HepG2 (cell line): ENCODE measurements at regions not wholly inside any gene's neighbourhood (a gene's known extent, or its start where the extent isn't known, plus 50 kb on each side); places are given as distances from the start of the nearest gene placed in this dataset.

ENCODE experiments used
- ATAC-seq: fragments of 200-7000 bp; cut with Tn5 transposase; 3 replicates; pipeline ENCODE4 v1.9.1; 2020; ENCODE audit warnings: mild to moderate bottlenecking, moderate library complexity
- BruUV-seq: library from RNA; stranded (reverse); fragments of 400-500 nt; replicated peaks from 2 replicates; lab custom pipeline; 2021; lab: Mats Ljungman, UMichigan
- CTCF ChIA-PET: fragments of 300-600 bp; formaldehyde crosslinking; extraction: SDS; loops from one replicate; lab custom pipeline; 2021; ENCODE audit warnings: low total read pairs, inconsistent platforms, low intra/inter-chr PET ratio; lab: Yijun Ruan, JAX
- POLR2A ChIA-PET: fragments of 350-600 bp; sonication (Branson Sonifier 250); formaldehyde crosslinking; loops from one replicate; lab custom pipeline; 2020; ENCODE audit warnings: antibody characterized with exemption, inconsistent platforms; lab: Yijun Ruan, JAX
- DNase-seq: peaks from one replicate; pipeline ENCODE4 v3.0.0-alpha.2; 2015; ENCODE audit warnings: low spot score
- FAIRE-seq: peaks from 3 replicates; lab custom pipeline; 2011; peaks lifted over from hg19 to GRCh38; lab: Jason Lieb, UNC
- H2AFZ ChIP-seq: one replicate; pipeline ENCODE4 v1.6.1; 2011; ENCODE audit warnings: low read length, inconsistent platforms
- H3K27ac ChIP-seq: fragments of 300-600 bp; 3 replicates; pipeline ENCODE4 v1.8.0; 2011; ENCODE audit warnings: mixed run types, mild to moderate bottlenecking, mixed read lengths, low read length, inconsistent platforms; ENCODE audit not compliant: insufficient read depth; ENCODE audit errors: extremely low read length
- H3K27me3 ChIP-seq, 2 experiments: fragments of 200-600 bp in 1 of 2; 2 replicates in 1 of 2; 3 replicates in 1 of 2; pipeline versions ENCODE4 v1.6.0 to v1.8.0; 2011; ENCODE audit warnings: low read length in 2 of 2, mild to moderate bottlenecking in 2 of 2, moderate library complexity in 2 of 2, inconsistent platforms in 1 of 2; ENCODE audit not compliant: insufficient read depth in 2 of 2, control insufficient read depth in 1 of 2
- H3K36me3 ChIP-seq, 2 experiments: fragments of 200-600 bp in 1 of 2; replicated peaks in 1 of 2; 2 replicates in 1 of 2; 3 replicates in 1 of 2; pipeline versions ENCODE4 v1.5.1 to v1.8.0; 2011; ENCODE audit warnings: low read length in 2 of 2, inconsistent platforms in 1 of 2; ENCODE audit not compliant: insufficient read depth in 2 of 2, control insufficient read depth in 1 of 2
- H3K4me1 ChIP-seq: 2 replicates; pipeline ENCODE4 v1.5.1; 2012; ENCODE audit warnings: low read length, inconsistent platforms; ENCODE audit not compliant: insufficient read depth
- H3K4me2 ChIP-seq: 2 replicates; pipeline ENCODE4 v1.6.0; 2011; ENCODE audit warnings: low read depth, low read length, inconsistent platforms
- H3K4me3 ChIP-seq, 3 experiments: fragments of 200-600 bp in 1 of 3; sonication (generic), shearing (Covaris generic) in 1 of 3; replicated peaks in 1 of 3; 2 replicates each; pipeline ENCODE4 v1.5.1; 2011 to 2016; ENCODE audit warnings: low read length in 3 of 3, inconsistent platforms in 2 of 3, low read depth in 2 of 3, mild to moderate bottlenecking in 2 of 3, control low read depth in 1 of 3, mixed read lengths in 1 of 3; ENCODE audit not compliant: insufficient read depth in 1 of 3
- H3K79me2 ChIP-seq: one replicate; pipeline ENCODE4 v1.6.1; 2011; ENCODE audit warnings: low read length, inconsistent platforms; ENCODE audit not compliant: insufficient read depth
- H3K9ac ChIP-seq: 2 replicates; pipeline ENCODE4 v1.6.0; 2011; ENCODE audit warnings: mild to moderate bottlenecking, low read depth, low read length, inconsistent platforms; ENCODE audit not compliant: insufficient read depth
- H3K9me3 ChIP-seq: 2 replicates; pipeline ENCODE4 v1.5.1; 2012; ENCODE audit warnings: mild to moderate bottlenecking, low read length
- H4K20me1 ChIP-seq: 2 replicates; pipeline ENCODE4 v1.6.0; 2011; ENCODE audit warnings: inconsistent platforms, mild to moderate bottlenecking, low read length, moderate library complexity; ENCODE audit not compliant: insufficient read depth
- AKAP8 ChIP-seq: sonication (generic); formaldehyde crosslinking; IDR thresholded peaks from 2 replicates; pipeline ENCODE4 v1.5.1; 2020; ENCODE audit warnings: mild to moderate bottlenecking, missing genetic modification reagents
- CBX5 ChIP-seq: sonication (generic); formaldehyde crosslinking; IDR thresholded peaks from 2 replicates; pipeline ENCODE4 v1.4.0; 2020; ENCODE audit warnings: missing genetic modification reagents, borderline replicate concordance
- ELK4 ChIP-seq: sonication (generic); formaldehyde crosslinking; IDR thresholded peaks from 2 replicates; pipeline ENCODE4 v1.9.0; 2021; ENCODE audit warnings: missing genetic modification reagents, borderline replicate concordance
- PCBP1 ChIP-seq: fragments of 200-400 bp; formaldehyde crosslinking; IDR thresholded peaks from 2 replicates; pipeline ENCODE4 v1.6.1; 2017; ENCODE audit warnings: mild to moderate bottlenecking, low read depth, low read length, borderline replicate concordance
- RBM22 ChIP-seq: fragments of 200-400 bp; formaldehyde crosslinking; optimal IDR thresholded peaks from 2 replicates; pipeline ENCODE3; 2017; ENCODE audit warnings: mild to moderate bottlenecking, low read length, moderate library complexity
- SMAD3 ChIP-seq: sonication (generic); formaldehyde crosslinking; IDR thresholded peaks from 2 replicates; pipeline ENCODE4 v1.4.0; 2020; ENCODE audit warnings: missing genetic modification reagents
- SNAPC5 ChIP-seq: sonication (generic); formaldehyde crosslinking; IDR thresholded peaks from 2 replicates; pipeline ENCODE4 v1.8.1; 2023; ENCODE audit warnings: mild to moderate bottlenecking, missing genetic modification reagents, borderline replicate concordance
- ZBTB7A ChIP-seq: sonication (generic); formaldehyde crosslinking; IDR thresholded peaks from 2 replicates; pipeline ENCODE4 v1.8.0; 2022; ENCODE audit warnings: mild to moderate bottlenecking, missing genetic modification reagents
- ZNF12 ChIP-seq: sonication (generic); formaldehyde crosslinking; IDR thresholded peaks from 2 replicates; pipeline ENCODE4 v1.5.0; 2020; ENCODE audit warnings: missing genetic modification reagents
- ZNF446 ChIP-seq: sonication (generic); formaldehyde crosslinking; IDR thresholded peaks from 2 replicates; pipeline ENCODE4 v1.5.0; 2020; ENCODE audit warnings: mild to moderate bottlenecking, missing genetic modification reagents
- ZNF652 ChIP-seq: IDR thresholded peaks from 2 replicates; pipeline ENCODE4 v1.6.1; 2016; ENCODE audit warnings: low read depth, borderline replicate concordance
- WGBS: methylation state at CpG from one replicate; pipeline ENCODE4 v1.1.6; 2017; ENCODE audit warnings: low lambda C conversion rate; 5-methylcytosine and 5-hydroxymethylcytosine counted together
- in situ Hi-C: cut with HindIII; loops from 2 replicates; pipeline ENCODE4 v1.10.0; 2017; ENCODE audit warnings: low pct_unique_long_range_greater_than_20kb; ENCODE audit not compliant: extremely low pct_ligation_motif_present
- intact Hi-C: fragments of 100-400 bp; cut with micrococcal nuclease; formaldehyde crosslinking; loops from one replicate; pipeline ENCODE4 v1.10.0; 2022; ENCODE audit not compliant: unreplicated experiment

GRCh38 chr2:62393293-62393692 is 112.7 kb downstream of the TMEM17 start:
- POLR2A ChIA-PET = no interaction called here
- Histone ChIP-seq H4K20me1 (no peaks in the 10 kb centered on the region), H3K36me3 (no peaks in the 10 kb centered on the region), H3K79me2 (no peaks in the 10 kb centered on the region), H3K9ac (no peak overlapping the region), H2AFZ (no peak overlapping the region), H3K4me3 (no peak overlapping the region), H3K9me3 (no peaks in the 10 kb centered on the region), H3K4me1 (no peaks in the 10 kb centered on the region), H3K4me2 (no peak overlapping the region)
- 42% methylated on average over 3 of the region's 3 CpGs for WGBS
- no peak for DNase-seq
- intact Hi-C loops = no loop called here
- no TSS peak for BruUV-seq
- in situ Hi-C loops = no loop called here
- peak; percentile 97 for TF ChIP-seq ZNF12 (CRISPR knock-in tag)
- TF ChIP-seq PCBP1 = no peak
- TF ChIP-seq CBX5 = no peak
- TF ChIP-seq, all 625 proteins: peak for 1
- Histone ChIP-seq H3K27ac (no peak overlapping the region), H3K27me3 (no peaks in the 10 kb centered on the region)
- ATAC-seq (no peak), FAIRE-seq (no peak)
- CTCF ChIA-PET = no interaction called here

GRCh38 chr2:62391696-62392095 is 114.3 kb downstream of the TMEM17 start:
- H3K9ac ChIP-seq = no peak overlapping the region
- no peak overlapping the region for H3K4me2 ChIP-seq
- intact Hi-C loops (no loop called here), in situ Hi-C loops (no loop called here)
- FAIRE-seq (no peak), ATAC-seq (no peak), DNase-seq (no peak)
- H3K27me3 ChIP-seq = no peaks in the 10 kb centered on the region
- H3K27ac ChIP-seq = no peak overlapping the region
- no peaks in the 10 kb centered on the region for H3K4me1 ChIP-seq
- CTCF ChIA-PET = no interaction called here
- 0% methylated on average over 1 of the region's 1 CpG for WGBS
- POLR2A ChIA-PET = no interaction called here
- no peaks in the 10 kb centered on the region; the same call in 1 of the 2 replicates for H3K9me3 ChIP-seq
- H2AFZ ChIP-seq = no peak overlapping the region
- no TSS peak for BruUV-seq
- H3K36me3 ChIP-seq = no peaks in the 10 kb centered on the region
- no peaks in the 10 kb centered on the region for H3K79me2 ChIP-seq
- H3K4me3 ChIP-seq = no peak overlapping the region
- H4K20me1 ChIP-seq = no peaks in the 10 kb centered on the region
- TF ChIP-seq AKAP8 (CRISPR knock-in tag) (no peak), ZNF446 (CRISPR knock-in tag) (no peak), SNAPC5 (no peak), ZBTB7A (CRISPR knock-in tag) (no peak), SMAD3 (no peak), RBM22 (no peak), ELK4 (CRISPR knock-in tag) (no peak), ZNF652 (CRISPR knock-in tag) (no peak)
